ENCODE measurements at regions not wholly inside any gene's neighbourhood (a gene's known extent, or its start where the extent isn't known, plus 50 kb on each side); places are given as distances from the start of the nearest gene placed in this dataset.

GRCh38 chrX:65879977-65880799 is 159.7 kb downstream of the VSIG4 start:
- no peaks in the 10 kb centered on the region for H3K4me1 ChIP-seq (replicated peaks in 1 of 4; ENCODE audit: control insufficient read depth in 3 of 4, insufficient read depth in 4 of 4, low read length in 3 of 4)
- WGBS, 2 experiments (ENCODE audit: extremely low coverage in 1 of 2, insufficient coverage in 1 of 2, insufficient read length in 1 of 2, insufficient replicate concordance in 2 of 2, low coverage in 1 of 2, low lambda C conversion rate in 2 of 2, missing lambda C conversion rate in 1 of 2), result 100% methylated on average over 1 of the region's 1 CpG; no CpG with 5 or more reads in 1 of the 2 experiments
- ChIA-PET CTCF (ENCODE audit: partially characterized antibody) (no interaction called here), POLR2A (ENCODE audit: partially characterized antibody) (no interaction called here)
- peaks cover 0 to 24% of the 10 kb centered on the region in 2 experiments; a peak in 1 of 4 replicates for H3K9me3 ChIP-seq (ENCODE audit: insufficient read depth in 2 of 2, low read depth in 1 of 2, low read length in 1 of 2)
- H4K91ac ChIP-seq (replicated peaks; ENCODE audit: insufficient read length, low read length), result no peak overlapping the region
- H4K5ac ChIP-seq (ENCODE audit: insufficient read length, low read depth, low read length), result no peak overlapping the region
- H3K27me3 ChIP-seq (replicated peaks in 1 of 4; ENCODE audit: control insufficient read depth in 3 of 4, extremely low read depth in 1 of 4, insufficient read depth in 3 of 4, low read length in 3 of 4), result no peaks in the 10 kb centered on the region
- no peak overlapping the region for H3K56ac ChIP-seq (replicated peaks; ENCODE audit: insufficient read length, low read depth, low read length)
- H2BK12ac ChIP-seq (ENCODE audit: low read depth, low read length), result no peak overlapping the region
- H3K14ac ChIP-seq (ENCODE audit: insufficient read length), result no peak overlapping the region
- FAIRE-seq, result no peak
- H3K79me1 ChIP-seq (ENCODE audit: low read depth, low read length), result no peaks in the 10 kb centered on the region
- H3K4ac ChIP-seq (replicated peaks; ENCODE audit: insufficient read length, low read depth, low read length), result no peak overlapping the region
- H3K27ac ChIP-seq (ENCODE audit: low read depth, low read length), result no peak overlapping the region
- no peak for DNase-seq (ENCODE audit: low read depth in 1 of 2, low spot score in 2 of 2)
- no peak overlapping the region for H3K9ac ChIP-seq (replicated peaks in 1 of 4; ENCODE audit: extremely low read depth in 1 of 4, low read depth in 3 of 4, low read length in 3 of 4)
- no peak overlapping the region for H2AK5ac ChIP-seq (ENCODE audit: low read depth, low read length)
- no peaks in the 10 kb centered on the region for H3K79me2 ChIP-seq (ENCODE audit: control insufficient read depth in 1 of 2, insufficient read depth in 2 of 2, low read length in 2 of 2)
- H4K8ac ChIP-seq (ENCODE audit: extremely low read depth, insufficient read depth, low read length), result no peak overlapping the region
- no peak overlapping the region for H2BK120ac ChIP-seq (replicated peaks; ENCODE audit: low read depth, low read length)
- H3K23ac ChIP-seq (ENCODE audit: insufficient read length), result no peak overlapping the region
- H3K18ac ChIP-seq (ENCODE audit: extremely low read depth, low read length), result no peak overlapping the region
- no peak overlapping the region for H2BK5ac ChIP-seq (ENCODE audit: low read depth, low read length)
- no peaks in the 10 kb centered on the region for H3K23me2 ChIP-seq (ENCODE audit: low read depth, low read length)
- H3K4me2 ChIP-seq (ENCODE audit: insufficient read depth in 1 of 2, low read depth in 2 of 2, low read length in 2 of 2), result no peak overlapping the region
- H4K20me1 ChIP-seq (replicated peaks in 1 of 2; ENCODE audit: control insufficient read depth in 1 of 2, insufficient read depth in 2 of 2, low read length in 2 of 2), result no peaks in the 10 kb centered on the region
- no peak overlapping the region for H2AFZ ChIP-seq (ENCODE audit: low read length)
- no peak overlapping the region for H2BK20ac ChIP-seq (ENCODE audit: low read length)
- no peak overlapping the region for H3K4me3 ChIP-seq (ENCODE audit: extremely low read depth in 1 of 4, insufficient read depth in 2 of 4, low read depth in 3 of 4, low read length in 4 of 4)
- H2BK15ac ChIP-seq (ENCODE audit: low read length), result no peak overlapping the region
- H3K36me3 ChIP-seq (ENCODE audit: control insufficient read depth in 2 of 4, insufficient read depth in 4 of 4, low read length in 3 of 4), result no peaks in the 10 kb centered on the region
- TF ChIP-seq TCF12 (IDR thresholded peaks at IDR 0.05; ENCODE audit: low read depth, low read length) (no peak), SIX5 (IDR thresholded peaks at IDR 0.05; ENCODE audit: low read depth, low read length) (no peak), NANOG (IDR thresholded peaks at IDR 0.05; ENCODE audit: insufficient read depth, low read depth, low read length, poor library complexity, severe bottlenecking) (no peak), BACH1 (IDR thresholded peaks at IDR 0.05; ENCODE audit: low read length) (no peak), USF2 (IDR thresholded peaks at IDR 0.05; ENCODE audit: low read length) (no peak), ASH2L (IDR thresholded peaks at IDR 0.05; ENCODE audit: low read length) (no peak), ZNF274 (IDR thresholded peaks at IDR 0.05; ENCODE audit: borderline replicate concordance, extremely low read depth, low read length) (no peak), HDAC2 (IDR thresholded peaks at IDR 0.05; ENCODE audit: borderline replicate concordance in 1 of 2, low read depth in 2 of 2, low read length in 2 of 2) (no peak), RNF2 (IDR thresholded peaks at IDR 0.05; ENCODE audit: borderline replicate concordance, low read depth, low read length, missing control alignments, poor library complexity, severe bottlenecking) (no peak), CREB1 (IDR thresholded peaks at IDR 0.05) (no peak), CEBPB (IDR thresholded peaks at IDR 0.05; ENCODE audit: low read depth, low read length) (no peak), BRCA1 (IDR thresholded peaks at IDR 0.05; ENCODE audit: low read depth, low read length) (no peak), TBP (IDR thresholded peaks at IDR 0.05; ENCODE audit: low read depth, low read length) (no peak)

All from H1 (cell line).